HTR-8/SVneo (cell line): ENCODE measurements at regions not wholly inside any gene's neighbourhood (a gene's known extent, or its start where the extent isn't known, plus 50 kb on each side); places are given as distances from the start of the nearest gene placed in this dataset.

Source experiments
- DNase-seq: peaks from one replicate; pipeline ENCODE4 v3.0.0; 2011; ENCODE audit warnings: low spot score, mixed read lengths; ENCODE audit not compliant: insufficient read length
- FAIRE-seq: peaks from 2 replicates; lab custom pipeline; 2011; peaks lifted over from hg19 to GRCh38; lab: Jason Lieb, UNC

- DNase-seq (no peak), FAIRE-seq (no peak)
Measured at GRCh38 chr5:15267966-15268365, 232.0 kb upstream of the FBXL7 start.

GRCh38 chr5:15266841-15267240 lies 233.1 kb upstream of the FBXL7 start:
- DNase-seq, result no peak
- FAIRE-seq, result no peak

- no peak for DNase-seq
- FAIRE-seq, result no peak
Measured at GRCh38 chr5:15266229-15266628, 233.8 kb upstream of the FBXL7 start.

GRCh38 chr5:15263942-15264341 lies 236.0 kb upstream of the FBXL7 start:
- FAIRE-seq, result no peak
- no peak for DNase-seq

DNA sequence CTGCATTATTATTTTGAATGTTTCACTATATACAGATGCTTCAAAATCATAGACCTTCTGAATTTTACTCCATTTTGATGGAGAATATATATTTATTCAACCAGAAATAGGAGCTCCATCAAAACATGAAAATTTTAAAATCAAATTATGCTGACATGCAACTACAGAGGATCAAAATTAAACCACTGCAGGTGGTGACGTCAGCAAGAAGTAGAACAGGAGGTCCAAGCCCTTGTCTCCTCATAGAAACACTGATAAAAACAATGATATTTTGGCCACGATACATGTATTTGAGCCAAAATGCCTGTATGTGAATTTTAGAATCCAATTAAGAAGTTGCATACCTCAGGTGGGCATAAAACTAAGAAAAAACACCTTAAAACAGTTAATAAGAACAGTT lies 236.6 kb upstream of the FBXL7 start:
- FAIRE-seq (no peak), DNase-seq (no peak)

GRCh38 chr5:15261269-15261995 lies 238.5 kb upstream of the FBXL7 start:
- FAIRE-seq (no peak), DNase-seq (no peak)

DNA sequence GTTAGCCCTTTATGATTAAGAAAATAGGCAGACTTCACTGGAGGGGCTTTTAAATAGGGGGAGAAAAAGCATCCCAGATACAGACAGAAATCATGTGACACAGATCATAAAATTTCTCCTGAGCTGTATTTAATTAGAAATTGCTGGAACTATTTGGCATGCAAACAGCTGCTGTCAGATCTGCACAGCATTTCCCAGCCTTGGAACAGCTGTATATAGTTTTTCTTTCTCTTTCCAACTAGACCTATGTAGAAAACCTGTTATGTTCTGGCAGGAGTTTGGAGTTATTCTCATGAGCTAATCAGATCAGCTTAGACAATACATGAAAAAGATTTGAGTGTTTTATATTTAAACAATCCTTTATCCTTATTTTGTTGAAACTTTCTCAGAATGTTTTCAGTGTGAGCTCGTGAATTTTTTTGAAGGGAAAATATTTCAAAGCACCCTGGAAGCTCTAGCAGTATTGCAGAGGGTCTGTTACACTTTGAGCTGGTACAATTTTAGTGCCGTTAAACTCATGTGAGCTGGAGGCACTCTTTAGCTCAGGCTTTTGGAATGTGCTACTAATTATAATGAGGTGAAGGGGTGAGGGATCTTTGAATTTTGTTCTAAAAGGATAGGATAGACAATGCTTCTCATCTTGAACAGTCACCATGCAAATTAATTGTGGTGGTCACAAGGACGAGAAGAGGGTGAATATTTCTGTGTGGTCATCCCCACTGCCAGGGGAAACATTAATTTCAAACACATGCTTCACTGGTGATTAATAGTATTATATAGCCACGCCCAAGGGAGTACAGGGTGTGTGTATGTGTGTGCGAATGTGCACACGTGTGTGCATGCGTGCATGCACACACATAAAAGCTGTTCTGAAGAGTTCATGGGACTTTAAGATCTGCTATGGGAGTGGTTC lies 239.4 kb upstream of the FBXL7 start:
- FAIRE-seq, result no peak
- DNase-seq, result no peak

GRCh38 chr5:15256485-15256884 lies 243.5 kb upstream of the FBXL7 start:
- DNase-seq, result no peak
- FAIRE-seq, result no peak

- DNase-seq, result no peak
- FAIRE-seq, result no peak
Measured at GRCh38 chr5:15255576-15255975, 244.4 kb upstream of the FBXL7 start.

DNA sequence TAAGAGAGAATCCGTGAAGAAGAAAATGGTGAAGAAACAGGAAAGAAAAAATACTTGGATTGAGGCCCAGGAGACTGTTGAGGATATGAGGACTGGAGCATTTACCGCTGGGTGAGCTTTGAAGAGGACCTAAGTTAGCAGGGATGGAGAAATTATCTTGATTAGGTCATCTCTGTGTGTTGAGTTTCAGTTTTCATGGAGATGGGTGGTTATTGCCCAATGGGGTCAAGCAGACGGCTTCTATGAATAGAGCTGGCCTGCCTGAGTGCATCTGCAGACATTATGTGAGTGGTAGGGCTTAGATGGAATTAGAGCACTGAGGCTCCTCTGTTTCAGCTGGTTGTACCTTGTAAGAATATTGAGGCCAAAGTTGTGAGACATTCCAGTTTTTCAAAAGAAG lies 245.4 kb upstream of the FBXL7 start:
- DNase-seq (no peak), FAIRE-seq (no peak)

- DNase-seq (no peak), FAIRE-seq (no peak)
Measured at GRCh38 chr5:15252331-15252730, 247.6 kb upstream of the FBXL7 start.

- no peak for FAIRE-seq
Measured at GRCh38 chr5:15249152-15249551, 250.8 kb upstream of the FBXL7 start.

DNA sequence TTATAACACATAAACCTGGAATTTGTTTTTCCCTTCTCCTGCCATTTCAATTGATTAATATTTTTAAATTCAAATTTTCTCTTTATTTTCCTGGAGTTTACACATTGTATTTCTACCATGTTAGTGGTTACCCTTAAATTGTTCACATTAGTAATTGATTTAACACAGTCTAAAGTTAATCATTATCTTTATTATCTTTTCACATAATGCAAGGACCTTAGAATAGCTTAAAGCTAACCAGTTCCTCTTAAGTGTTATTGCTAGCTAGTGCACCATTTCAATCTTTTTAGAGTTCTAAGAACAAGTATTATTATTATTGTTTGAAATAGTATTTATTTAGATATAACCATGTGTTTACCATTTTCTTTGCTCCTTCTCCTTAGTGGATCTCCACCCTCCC lies 251.2 kb upstream of the FBXL7 start:
- DNase-seq, result no peak
- no peak for FAIRE-seq

More at GRCh38 chr5:15249152-15249551, 250.8 kb upstream of the FBXL7 start:
- peak; percentile 60 for DNase-seq

- FAIRE-seq (no peak), DNase-seq (no peak)
Measured at GRCh38 chr5:15245913-15246312, 254.1 kb upstream of the FBXL7 start.

DNA sequence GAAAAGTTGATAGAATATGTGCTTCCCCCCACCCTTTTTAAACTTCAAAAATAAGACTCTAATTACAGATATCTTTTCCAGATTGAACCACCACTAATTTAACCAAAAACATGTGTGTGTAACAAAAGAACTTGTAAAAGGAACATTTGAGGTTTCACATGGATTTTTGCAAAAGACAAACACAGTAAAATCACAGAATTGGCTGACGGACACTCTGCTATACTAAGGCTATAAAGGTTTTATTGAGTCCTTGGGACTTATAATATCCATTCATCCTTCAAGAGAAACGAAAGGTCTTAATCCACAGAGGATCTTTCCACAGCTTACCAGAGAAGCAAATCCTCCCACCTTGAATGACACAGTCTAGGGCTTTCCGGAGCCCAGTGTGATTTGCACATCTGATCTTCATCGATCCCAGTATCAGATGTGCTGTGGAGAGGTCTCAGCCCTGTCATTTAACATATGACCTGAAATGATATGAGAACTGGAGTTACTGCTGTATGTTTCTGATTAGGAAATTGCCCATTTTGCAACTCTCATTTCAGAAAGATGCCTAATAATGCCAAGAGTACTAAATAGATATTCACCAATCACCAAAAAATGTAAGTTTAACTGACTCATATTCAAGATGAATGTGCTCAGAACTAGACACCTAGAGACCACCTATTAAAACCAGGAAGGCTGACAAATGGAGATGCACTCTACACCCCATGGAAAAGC lies 256.5 kb upstream of the FBXL7 start:
- FAIRE-seq, result no peak
- DNase-seq, result no peak

DNA sequence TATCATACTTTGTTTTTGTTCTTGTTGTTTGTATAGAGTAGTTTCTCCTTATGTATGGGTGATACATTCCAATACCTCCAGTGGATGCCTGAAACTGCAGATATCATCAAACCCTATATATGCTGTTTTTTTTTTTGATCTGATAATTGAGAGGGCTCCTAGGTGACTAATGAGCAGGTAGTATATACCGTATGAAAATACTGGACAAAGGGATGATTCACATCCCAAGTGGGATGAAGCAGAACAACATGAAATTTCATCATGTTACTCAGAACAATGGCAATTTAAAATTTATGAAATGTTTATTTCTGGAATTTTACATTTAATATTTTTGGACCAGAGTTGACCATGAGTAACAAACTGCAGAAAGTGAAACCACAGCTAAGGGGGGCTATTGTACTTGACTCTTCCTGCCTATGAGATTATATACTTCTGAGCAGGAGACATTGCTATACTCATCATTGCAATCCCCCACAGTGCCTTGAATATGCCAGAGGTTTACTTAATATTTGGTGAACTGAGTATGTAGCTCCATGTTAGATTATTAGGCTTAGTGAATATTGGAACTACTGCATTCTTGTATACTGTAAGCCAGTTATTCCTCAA lies 258.7 kb upstream of the FBXL7 start:
- DNase-seq (no peak), FAIRE-seq (peak; percentile 62)

DNA sequence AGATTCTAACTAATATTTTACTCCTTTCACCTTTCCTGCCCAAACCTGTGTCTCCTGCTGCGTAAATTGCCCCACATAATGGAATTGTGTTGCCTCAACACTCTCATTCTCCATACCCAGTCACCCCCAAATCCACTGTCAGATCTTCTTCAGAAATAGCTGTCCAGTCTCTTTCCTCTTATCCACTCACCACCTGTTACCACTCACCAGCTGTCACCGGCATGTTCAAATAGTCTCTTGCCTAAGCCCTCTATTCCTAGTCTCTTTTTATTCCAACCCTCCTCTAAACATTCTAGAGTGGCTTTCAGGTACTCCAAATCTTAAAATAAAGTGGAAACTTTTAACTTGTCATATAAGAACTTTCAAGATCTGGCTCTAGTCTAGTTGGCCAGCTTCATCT lies 262.0 kb upstream of the FBXL7 start:
- FAIRE-seq (no peak), DNase-seq (no peak)

GRCh38 chr5:15236911-15237508 lies 263.0 kb upstream of the FBXL7 start:
- no peak for DNase-seq

DNA sequence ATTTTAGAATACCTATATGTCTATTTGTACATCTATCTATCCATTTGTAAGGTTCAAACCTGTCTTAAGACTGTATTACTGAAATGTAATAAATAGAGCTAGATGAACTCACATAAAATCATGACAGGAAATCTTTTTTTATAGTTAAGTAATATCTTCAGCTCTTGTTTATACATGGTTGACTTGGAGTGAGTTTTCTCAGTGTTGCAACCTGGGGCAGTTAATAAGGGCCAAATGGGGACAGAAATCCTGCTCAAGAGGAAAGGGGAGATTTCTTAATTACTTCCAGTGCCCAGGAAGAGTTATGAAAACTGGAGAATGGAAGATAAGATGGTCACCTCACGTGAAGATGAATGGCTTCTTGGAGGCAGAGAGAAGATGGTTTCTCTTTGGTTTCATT lies 265.1 kb upstream of the FBXL7 start:
- no peak for FAIRE-seq
- DNase-seq, result no peak

More at GRCh38 chr5:15236911-15237508, 263.0 kb upstream of the FBXL7 start:
- no peak for FAIRE-seq

- DNase-seq, result no peak
- FAIRE-seq, result no peak
Measured at GRCh38 chr5:15234366-15234765, 265.6 kb upstream of the FBXL7 start.
